A549 (cell line): ENCODE measurements at regions not wholly inside any gene's neighbourhood (a gene's known extent, or its start where the extent isn't known, plus 50 kb on each side); places are given as distances from the start of the nearest gene placed in this dataset.

Source experiments
- CTCF ChIP-seq: fragments of >200 bp; sonication (Bioruptor Twin); formaldehyde crosslinking; IDR thresholded peaks from 3 replicates; pipeline ENCODE4 v1.5.1; 2016
- HMGXB4 ChIP-seq: fragments of 250-450 bp; sonication (Bioruptor Pico); IDR thresholded peaks from 2 replicates; pipeline ENCODE4 v1.5.0; 2021; ENCODE audit warnings: mild to moderate bottlenecking, moderate library complexity, borderline replicate concordance

GRCh38 chr1:209490013-209490412, 93.5 kb upstream of the CAMK1G start:
- TF ChIP-seq CTCF (peak; percentile 38; the same call in 2 of the 3 replicates), HMGXB4 (CRISPR knock-in tag) (no peak)
